Panc1 (cell line): ENCODE measurements at regions not wholly inside any gene's neighbourhood (a gene's known extent, or its start where the extent isn't known, plus 50 kb on each side); places are given as distances from the start of the nearest gene placed in this dataset.
A peak's percentile ranks its signal among the peaks of the same experiment; 100 is the strongest.

Source experiments
- POLR2AphosphoS5 ChIP-seq: IDR thresholded peaks from 2 replicates; pipeline ENCODE4 v1.6.1; 2012; ENCODE audit warnings: mild to moderate bottlenecking, low read depth, low read length, moderate library complexity
- SIN3A ChIP-seq: IDR thresholded peaks from 2 replicates; pipeline ENCODE4 v1.6.1; 2012; ENCODE audit warnings: low read depth, mild to moderate bottlenecking, low read length, moderate library complexity, borderline replicate concordance; ENCODE audit not compliant: insufficient read depth
- TCF7L2 ChIP-seq: IDR thresholded peaks from 2 replicates; pipeline ENCODE4 v1.6.1; 2011; ENCODE audit warnings: mild to moderate bottlenecking, low read depth, low read length, inconsistent platforms
- TF ChIP-seq, protein P1 (sequence below): fragments of 450-650 bp; IDR thresholded peaks from 2 replicates; pipeline ENCODE4 v1.5.1; 2017; ENCODE audit warnings: mild to moderate bottlenecking
- TF ChIP-seq, protein P2 (sequence below), 2 experiments: IDR thresholded peaks; 2 replicates each; pipeline ENCODE4 v1.6.1; 2011 to 2012; ENCODE audit warnings: low read depth in 2 of 2, control low read depth in 1 of 2, low read length in 1 of 2, mild to moderate bottlenecking in 1 of 2, moderate library complexity in 1 of 2; ENCODE audit not compliant: insufficient read depth in 1 of 2

DNA sequence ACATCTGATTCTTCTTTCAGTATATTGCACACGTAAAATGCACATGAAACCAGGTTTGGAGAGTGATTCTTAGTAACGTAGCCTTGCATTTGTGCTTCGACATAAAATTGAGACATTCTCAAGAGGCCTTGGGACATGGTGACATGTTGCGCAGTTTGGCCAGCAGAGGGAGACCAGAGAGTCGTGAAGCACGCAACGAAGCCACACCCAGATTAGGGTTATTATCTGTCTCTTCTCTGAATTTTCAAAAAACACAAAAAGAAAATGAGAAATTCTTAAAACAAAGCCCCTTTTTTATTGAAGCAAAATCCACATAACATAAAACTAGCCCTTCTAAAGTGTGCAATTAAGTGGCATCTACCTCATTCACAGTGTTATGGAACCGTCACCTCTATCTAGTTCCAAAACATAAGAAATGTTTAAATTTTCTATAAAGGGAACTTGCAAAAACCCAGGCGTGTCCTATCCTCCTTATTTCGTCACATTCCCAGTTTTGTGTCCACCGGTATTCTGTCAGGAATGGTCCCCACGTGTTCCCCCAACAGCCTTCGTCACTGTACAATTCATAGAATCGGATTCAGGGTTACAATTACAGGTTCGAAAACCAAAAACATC, 108.8 kb upstream of the ATF7IP start:
- TF ChIP-seq, protein P1, sequence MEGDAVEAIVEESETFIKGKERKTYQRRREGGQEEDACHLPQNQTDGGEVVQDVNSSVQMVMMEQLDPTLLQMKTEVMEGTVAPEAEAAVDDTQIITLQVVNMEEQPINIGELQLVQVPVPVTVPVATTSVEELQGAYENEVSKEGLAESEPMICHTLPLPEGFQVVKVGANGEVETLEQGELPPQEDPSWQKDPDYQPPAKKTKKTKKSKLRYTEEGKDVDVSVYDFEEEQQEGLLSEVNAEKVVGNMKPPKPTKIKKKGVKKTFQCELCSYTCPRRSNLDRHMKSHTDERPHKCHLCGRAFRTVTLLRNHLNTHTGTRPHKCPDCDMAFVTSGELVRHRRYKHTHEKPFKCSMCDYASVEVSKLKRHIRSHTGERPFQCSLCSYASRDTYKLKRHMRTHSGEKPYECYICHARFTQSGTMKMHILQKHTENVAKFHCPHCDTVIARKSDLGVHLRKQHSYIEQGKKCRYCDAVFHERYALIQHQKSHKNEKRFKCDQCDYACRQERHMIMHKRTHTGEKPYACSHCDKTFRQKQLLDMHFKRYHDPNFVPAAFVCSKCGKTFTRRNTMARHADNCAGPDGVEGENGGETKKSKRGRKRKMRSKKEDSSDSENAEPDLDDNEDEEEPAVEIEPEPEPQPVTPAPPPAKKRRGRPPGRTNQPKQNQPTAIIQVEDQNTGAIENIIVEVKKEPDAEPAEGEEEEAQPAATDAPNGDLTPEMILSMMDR: peak; percentile 76
- TF ChIP-seq POLR2AphosphoS5 (no peak), TCF7L2 (no peak), SIN3A (no peak)
- TF ChIP-seq, protein P2, sequence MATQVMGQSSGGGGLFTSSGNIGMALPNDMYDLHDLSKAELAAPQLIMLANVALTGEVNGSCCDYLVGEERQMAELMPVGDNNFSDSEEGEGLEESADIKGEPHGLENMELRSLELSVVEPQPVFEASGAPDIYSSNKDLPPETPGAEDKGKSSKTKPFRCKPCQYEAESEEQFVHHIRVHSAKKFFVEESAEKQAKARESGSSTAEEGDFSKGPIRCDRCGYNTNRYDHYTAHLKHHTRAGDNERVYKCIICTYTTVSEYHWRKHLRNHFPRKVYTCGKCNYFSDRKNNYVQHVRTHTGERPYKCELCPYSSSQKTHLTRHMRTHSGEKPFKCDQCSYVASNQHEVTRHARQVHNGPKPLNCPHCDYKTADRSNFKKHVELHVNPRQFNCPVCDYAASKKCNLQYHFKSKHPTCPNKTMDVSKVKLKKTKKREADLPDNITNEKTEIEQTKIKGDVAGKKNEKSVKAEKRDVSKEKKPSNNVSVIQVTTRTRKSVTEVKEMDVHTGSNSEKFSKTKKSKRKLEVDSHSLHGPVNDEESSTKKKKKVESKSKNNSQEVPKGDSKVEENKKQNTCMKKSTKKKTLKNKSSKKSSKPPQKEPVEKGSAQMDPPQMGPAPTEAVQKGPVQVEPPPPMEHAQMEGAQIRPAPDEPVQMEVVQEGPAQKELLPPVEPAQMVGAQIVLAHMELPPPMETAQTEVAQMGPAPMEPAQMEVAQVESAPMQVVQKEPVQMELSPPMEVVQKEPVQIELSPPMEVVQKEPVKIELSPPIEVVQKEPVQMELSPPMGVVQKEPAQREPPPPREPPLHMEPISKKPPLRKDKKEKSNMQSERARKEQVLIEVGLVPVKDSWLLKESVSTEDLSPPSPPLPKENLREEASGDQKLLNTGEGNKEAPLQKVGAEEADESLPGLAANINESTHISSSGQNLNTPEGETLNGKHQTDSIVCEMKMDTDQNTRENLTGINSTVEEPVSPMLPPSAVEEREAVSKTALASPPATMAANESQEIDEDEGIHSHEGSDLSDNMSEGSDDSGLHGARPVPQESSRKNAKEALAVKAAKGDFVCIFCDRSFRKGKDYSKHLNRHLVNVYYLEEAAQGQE (IDR thresholded peaks at IDR 0.05; ENCODE audit: insufficient read depth in 1 of 2, low read depth in 2 of 2, low read length in 1 of 2): no peak
